NCI-H1048 (cell line): ENCODE measurements at regions not wholly inside any gene's neighbourhood (a gene's known extent, or its start where the extent isn't known, plus 50 kb on each side); places are given as distances from the start of the nearest gene placed in this dataset.
"Not testable (repeated sequence)": the region's sequence is repeated elsewhere in the genome, so short reads cannot be mapped to it uniquely, and the experiment has no call there.

Source experiments
- DNase-seq: peaks from one replicate; lab custom pipeline; 2025; lab: John Stamatoyannopoulos, UW

GRCh38 chrX:4547213-4547836 lies 833.9 kb upstream of the PRKX start:
- peak; percentile 5 for DNase-seq

- not testable (repeated sequence) for DNase-seq
Observed at GRCh38 chrX:4546178-4546577, 832.7 kb upstream of the PRKX start.

- DNase-seq, result no peak
Observed at GRCh38 chrX:4528247-4528646, 814.8 kb upstream of the PRKX start.

GRCh38 chrX:4485912-4486311 lies 772.5 kb upstream of the PRKX start:
- DNase-seq, result no peak

GRCh38 chrX:4484266-4484665 lies 770.8 kb upstream of the PRKX start:
- no peak for DNase-seq

GRCh38 chrX:4451591-4451990 lies 738.1 kb upstream of the PRKX start:
- no peak for DNase-seq

GRCh38 chrX:4450177-4450576 lies 736.7 kb upstream of the PRKX start:
- DNase-seq, result no peak

GRCh38 chrX:4435905-4436304 lies 722.5 kb upstream of the PRKX start:
- DNase-seq, result no peak

GRCh38 chrX:4397471-4397870 lies 684.0 kb upstream of the PRKX start:
- DNase-seq, result no peak

GRCh38 chrX:4382273-4382672 lies 668.8 kb upstream of the PRKX start:
- DNase-seq, result no peak

- DNase-seq, result no peak
Observed at GRCh38 chrX:4380710-4381109, 667.3 kb upstream of the PRKX start.

GRCh38 chrX:4379071-4379470 lies 665.6 kb upstream of the PRKX start:
- DNase-seq, result no peak

GRCh38 chrX:4373791-4374190 lies 660.3 kb upstream of the PRKX start:
- no peak for DNase-seq

GRCh38 chrX:4358577-4358976 lies 645.1 kb upstream of the PRKX start:
- DNase-seq, result no peak

GRCh38 chrX:4322916-4323315 lies 609.5 kb upstream of the PRKX start:
- no peak for DNase-seq

- no peak for DNase-seq
Observed at GRCh38 chrX:4320436-4320947, 607.0 kb upstream of the PRKX start.

- no peak for DNase-seq
Observed at GRCh38 chrX:4315891-4316290, 602.4 kb upstream of the PRKX start.

GRCh38 chrX:4314586-4314985 lies 601.1 kb upstream of the PRKX start:
- DNase-seq, result no peak

GRCh38 chrX:4277122-4277521 lies 563.7 kb upstream of the PRKX start:
- DNase-seq, result no peak

GRCh38 chrX:4268676-4269075 lies 555.2 kb upstream of the PRKX start:
- DNase-seq, result no peak

GRCh38 chrX:4265036-4265435 lies 551.6 kb upstream of the PRKX start:
- DNase-seq, result no peak

- no peak for DNase-seq
Observed at GRCh38 chrX:4263030-4263803, 549.8 kb upstream of the PRKX start.

- DNase-seq, result no peak
Observed at GRCh38 chrX:4253092-4253491, 539.6 kb upstream of the PRKX start.

- no peak for DNase-seq
Observed at GRCh38 chrX:4249401-4249800, 536.0 kb upstream of the PRKX start.
